GM20431 (cell line): ENCODE measurements at regions not wholly inside any gene's neighbourhood (a gene's known extent, or its start where the extent isn't known, plus 50 kb on each side); places are given as distances from the start of the nearest gene placed in this dataset.

Experiments
- in situ Hi-C: fragments of 300-500 bp; cut with MseI, MboI; formaldehyde crosslinking; loops from one replicate; pipeline ENCODE4 v1.15.0; 2020; ENCODE audit warnings: low sequenced_read_pairs; ENCODE audit not compliant: unreplicated experiment

GRCh38 chr18:78865771-78866310 is 113.8 kb upstream of the SALL3 start:
- in situ Hi-C loops = no loop called here

GRCh38 chr18:78867131-78867530 is 112.5 kb upstream of the SALL3 start:
- in situ Hi-C loops = no loop called here

GRCh38 chr18:78868330-78869316 is 111.0 kb upstream of the SALL3 start:
- in situ Hi-C loops = no loop called here

- in situ Hi-C loops = no loop called here
Measured at GRCh38 chr18:78871618-78872017, 108.0 kb upstream of the SALL3 start.

- in situ Hi-C loops = no loop called here
Measured at GRCh38 chr18:78873926-78874500, 105.6 kb upstream of the SALL3 start.

GRCh38 chr18:78875016-78875777 is 104.4 kb upstream of the SALL3 start:
- in situ Hi-C loops = loop anchor here (25.0 kb wide), 1 partner anchor 362 kb away; no protein-coding TSS in a partner anchor

GRCh38 chr18:78875778-78876650 is 103.6 kb upstream of the SALL3 start:
- in situ Hi-C loops = loop anchor here (25.0 kb wide), 1 partner anchor 361 kb away; no protein-coding TSS in a partner anchor

- in situ Hi-C loops = loop anchor here (25.0 kb wide), 1 partner anchor 360 kb away; no protein-coding TSS in a partner anchor
Measured at GRCh38 chr18:78876868-78877267, 102.8 kb upstream of the SALL3 start.

- in situ Hi-C loops = loop anchor here (25.0 kb wide), 1 partner anchor 359 kb away; no protein-coding TSS in a partner anchor
Measured at GRCh38 chr18:78878335-78878734, 101.3 kb upstream of the SALL3 start.

- in situ Hi-C loops = loop anchor here (25.0 kb wide), 1 partner anchor 358 kb away; no protein-coding TSS in a partner anchor
Measured at GRCh38 chr18:78879072-78879883, 100.3 kb upstream of the SALL3 start.

GRCh38 chr18:78882585-78882984 is 97.0 kb upstream of the SALL3 start:
- in situ Hi-C loops = loop anchor here (25.0 kb wide), 1 partner anchor 355 kb away; no protein-coding TSS in a partner anchor

- in situ Hi-C loops = loop anchor here (25.0 kb wide), 1 partner anchor 354 kb away; no protein-coding TSS in a partner anchor
Measured at GRCh38 chr18:78883501-78883900, 96.1 kb upstream of the SALL3 start.

GRCh38 chr18:78884502-78884901 is 95.1 kb upstream of the SALL3 start:
- in situ Hi-C loops = loop anchor here (25.0 kb wide), 1 partner anchor 353 kb away; no protein-coding TSS in a partner anchor

GRCh38 chr18:78889250-78889649 is 90.4 kb upstream of the SALL3 start:
- in situ Hi-C loops = loop anchor here (25.0 kb wide), 1 partner anchor 348 kb away; no protein-coding TSS in a partner anchor

- in situ Hi-C loops = loop anchor here (25.0 kb wide), 1 partner anchor 347 kb away; no protein-coding TSS in a partner anchor
Measured at GRCh38 chr18:78890388-78890787, 89.2 kb upstream of the SALL3 start.

- in situ Hi-C loops = loop anchor here (25.0 kb wide), 1 partner anchor 346 kb away; no protein-coding TSS in a partner anchor
Measured at GRCh38 chr18:78891185-78891762, 88.3 kb upstream of the SALL3 start.

GRCh38 chr18:78892177-78892576 is 87.4 kb upstream of the SALL3 start:
- in situ Hi-C loops = loop anchor here (25.0 kb wide), 1 partner anchor 345 kb away; no protein-coding TSS in a partner anchor
